IPS DF 19.7 (cell line): ENCODE measurements at regions not wholly inside any gene's neighbourhood (a gene's known extent, or its start where the extent isn't known, plus 50 kb on each side); places are given as distances from the start of the nearest gene placed in this dataset.
"Not testable (repeated sequence)": the region's sequence is repeated elsewhere in the genome, so short reads cannot be mapped to it uniquely, and the experiment has no call there.

Experiments
- DNase-seq: peaks from one replicate; pipeline ENCODE4 v3.0.0-alpha.2; 2013; ENCODE audit warnings: low read depth, low spot score

DNA sequence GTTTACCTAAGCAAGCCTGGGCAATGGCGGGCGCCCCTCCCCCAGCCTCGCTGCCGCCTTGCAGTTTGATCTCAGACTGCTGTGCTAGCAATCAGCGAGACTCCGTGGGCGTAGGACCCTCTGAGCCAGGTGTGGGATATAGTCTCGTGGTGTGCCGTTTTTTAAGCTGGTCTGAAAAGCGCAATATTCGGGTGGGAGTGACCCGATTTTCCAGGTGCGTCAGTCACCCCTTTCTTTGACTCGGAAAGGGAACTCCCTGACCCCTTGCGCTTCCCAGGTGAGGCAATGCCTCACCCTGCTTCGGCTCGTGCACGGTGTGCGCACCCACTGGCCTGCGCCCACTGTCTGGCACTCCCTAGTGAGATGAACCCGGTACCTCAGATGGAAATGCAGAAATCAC is 442.6 kb upstream of the MTPN start:
- not testable (repeated sequence) for DNase-seq

DNA sequence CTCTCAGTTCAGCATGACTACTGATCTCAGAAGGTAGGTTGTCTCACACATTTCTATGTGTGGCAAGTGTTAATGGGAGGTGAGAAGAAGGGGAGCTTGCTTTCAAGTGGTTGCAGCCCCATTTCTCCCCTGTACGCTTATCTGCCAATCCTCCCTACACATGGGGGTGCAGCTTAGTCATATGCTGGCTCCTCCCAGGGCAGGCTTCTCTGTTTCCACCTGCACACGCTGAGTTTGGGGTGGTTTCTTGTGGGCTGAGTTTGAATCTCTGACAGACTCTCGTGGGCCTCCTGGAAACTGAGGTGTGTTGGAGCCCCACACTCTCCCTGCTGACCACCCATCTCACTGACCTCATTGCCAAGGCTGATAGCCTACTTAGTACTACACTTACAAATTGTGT is 435.8 kb upstream of the MTPN start:
- no peak for DNase-seq

DNA sequence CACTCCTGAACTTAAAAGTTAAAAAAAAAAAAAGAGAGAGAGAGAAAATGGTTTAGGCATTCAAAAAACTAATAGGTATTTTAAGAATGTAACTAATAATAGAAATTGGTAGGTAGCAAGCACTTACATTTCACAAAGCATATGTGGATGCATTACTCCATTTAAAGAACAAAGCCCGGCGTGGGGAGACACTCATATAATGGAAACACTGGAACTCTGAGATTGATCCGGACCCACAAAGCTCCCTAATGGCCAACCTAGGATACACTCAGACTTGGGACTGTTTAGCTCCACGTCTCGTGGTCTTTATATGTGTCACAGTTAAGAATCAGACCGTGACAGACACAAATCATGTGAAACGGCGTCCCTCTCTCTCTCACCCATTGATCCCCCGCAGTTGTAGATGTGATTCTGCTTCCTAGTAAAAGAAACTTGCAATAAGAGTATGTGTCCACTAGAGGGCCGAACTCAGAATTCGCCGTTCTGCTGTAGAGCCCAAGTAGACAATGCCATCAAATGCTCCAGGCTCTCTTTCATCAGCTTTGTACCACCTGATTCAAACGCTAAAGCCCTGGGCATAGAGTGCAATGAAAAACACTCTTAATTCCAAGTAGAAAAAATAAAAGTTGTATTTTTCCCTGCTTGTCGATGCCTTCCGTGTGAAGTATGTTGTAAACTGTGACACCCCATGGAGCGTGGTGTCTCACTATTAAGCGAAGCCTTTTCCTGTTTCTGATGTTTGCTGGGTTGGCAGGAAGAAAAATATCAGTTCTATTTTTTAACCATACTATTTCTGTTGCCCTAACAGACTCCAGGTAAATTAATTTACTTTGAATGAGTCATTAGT is 429.0 kb upstream of the MTPN start:
- DNase-seq = peak; percentile 60

DNA sequence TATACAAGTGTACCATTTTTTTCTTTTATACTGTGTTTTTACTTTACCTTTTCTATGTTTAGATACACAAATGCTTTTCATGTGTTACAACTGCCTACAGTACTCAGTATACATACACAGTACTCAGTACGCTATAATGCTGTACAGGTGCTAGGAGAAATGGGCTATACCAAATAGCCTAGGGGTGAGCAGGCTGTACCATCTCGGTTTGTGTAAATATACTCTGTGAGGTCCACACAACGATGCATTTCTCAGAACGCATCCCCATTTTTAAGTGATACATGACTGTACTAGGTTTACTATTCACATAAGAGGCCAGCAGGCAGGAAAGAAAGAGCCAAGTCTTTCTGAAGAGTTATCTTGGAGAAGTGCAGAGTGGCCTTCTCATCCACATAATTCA is 426.4 kb upstream of the MTPN start:
- DNase-seq = no peak

DNA sequence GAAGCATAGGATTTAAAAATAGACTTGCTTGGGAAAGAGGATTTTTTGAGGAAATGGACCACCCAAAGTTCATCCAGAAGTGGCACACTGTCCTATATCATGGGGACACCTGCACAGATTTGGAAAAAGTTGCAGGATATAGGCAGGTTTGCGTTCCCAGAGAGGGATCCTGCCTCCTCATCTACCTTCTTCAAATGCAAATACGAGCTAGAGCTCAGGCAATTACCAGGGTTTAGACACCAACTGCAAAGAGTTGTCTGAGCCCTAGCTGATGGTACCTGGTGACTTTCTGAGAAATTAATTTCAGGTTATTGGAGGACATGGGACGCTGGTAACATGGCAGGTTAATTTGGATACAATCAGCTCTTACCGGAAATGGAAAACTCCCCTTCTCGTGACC is 423.7 kb upstream of the MTPN start:
- DNase-seq = no peak

DNA sequence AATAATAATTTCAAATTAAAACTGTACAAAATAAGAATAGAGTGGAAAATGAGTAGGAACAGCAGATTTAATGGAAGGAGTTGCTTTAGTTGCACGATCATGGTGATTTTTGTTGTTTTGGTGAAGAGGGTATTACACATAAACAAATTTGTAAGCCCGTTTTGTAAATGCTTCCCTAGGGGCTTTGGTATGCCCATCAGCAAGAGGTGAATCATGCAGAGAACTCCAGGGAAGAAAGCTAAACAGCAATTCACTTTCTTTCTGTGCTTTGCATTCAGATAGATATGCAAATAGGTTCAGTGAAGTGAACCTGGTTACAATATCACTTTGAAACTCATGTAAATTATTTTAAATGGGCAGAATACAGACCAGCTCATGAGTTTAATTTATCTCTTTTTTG is 422.2 kb upstream of the MTPN start:
- DNase-seq = peak; percentile 28

DNA sequence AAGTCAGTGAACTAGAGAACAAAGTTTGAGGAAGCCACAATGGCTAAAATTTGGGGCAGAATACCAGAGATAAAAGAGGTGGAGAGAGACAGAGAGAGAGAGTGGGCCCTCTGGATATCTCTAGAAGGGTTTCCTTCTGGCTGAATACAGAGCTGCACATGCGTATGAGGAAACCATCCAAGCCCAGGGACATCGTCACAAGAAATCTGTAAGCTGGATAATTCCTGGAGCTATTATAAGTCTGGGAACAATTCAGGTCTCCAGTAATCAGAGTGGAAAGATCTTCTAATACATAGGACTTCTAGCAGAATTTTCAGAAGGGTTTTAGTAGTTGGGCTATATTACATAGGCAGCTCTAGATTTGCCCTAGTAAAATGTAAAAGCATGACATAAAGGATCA is 415.7 kb upstream of the MTPN start:
- DNase-seq = no peak

DNA sequence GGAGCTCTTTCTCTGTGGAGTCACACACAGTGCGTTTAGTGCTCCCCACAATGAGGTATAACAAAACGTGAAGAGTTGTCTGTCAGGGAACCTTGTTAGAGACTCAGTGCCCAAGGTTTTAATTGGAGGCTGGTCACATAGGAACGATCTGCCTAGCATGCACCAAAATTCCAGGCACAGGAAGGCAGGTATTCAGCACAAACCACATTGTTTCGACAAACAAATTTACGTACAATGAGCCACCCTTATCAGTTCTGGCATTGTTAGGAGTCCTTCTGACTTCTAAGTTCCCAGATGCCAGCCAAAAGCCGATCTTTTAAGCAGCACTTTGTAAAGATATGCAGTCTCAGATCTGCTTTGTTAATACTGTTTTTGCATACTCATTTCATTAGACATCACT is 414.2 kb upstream of the MTPN start:
- DNase-seq = no peak

DNA sequence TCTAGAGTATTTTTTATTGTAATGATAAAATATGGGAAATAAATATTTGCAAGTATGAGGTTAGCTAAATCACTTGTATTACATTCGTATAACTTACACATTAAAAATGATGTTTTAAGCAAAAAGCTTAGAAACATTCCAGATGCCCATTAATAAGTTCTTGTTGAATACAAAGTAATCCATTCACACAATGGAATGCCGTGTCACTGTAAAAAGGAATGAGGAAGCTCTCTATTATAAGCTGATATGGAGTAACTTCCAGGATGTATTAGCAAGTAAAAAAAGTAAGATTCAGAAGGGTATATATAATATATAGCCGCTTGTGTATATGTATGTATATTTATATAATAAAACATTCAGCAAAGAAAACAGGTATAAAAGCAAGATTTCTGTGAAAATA is 412.8 kb upstream of the MTPN start:
- no peak for DNase-seq

DNA sequence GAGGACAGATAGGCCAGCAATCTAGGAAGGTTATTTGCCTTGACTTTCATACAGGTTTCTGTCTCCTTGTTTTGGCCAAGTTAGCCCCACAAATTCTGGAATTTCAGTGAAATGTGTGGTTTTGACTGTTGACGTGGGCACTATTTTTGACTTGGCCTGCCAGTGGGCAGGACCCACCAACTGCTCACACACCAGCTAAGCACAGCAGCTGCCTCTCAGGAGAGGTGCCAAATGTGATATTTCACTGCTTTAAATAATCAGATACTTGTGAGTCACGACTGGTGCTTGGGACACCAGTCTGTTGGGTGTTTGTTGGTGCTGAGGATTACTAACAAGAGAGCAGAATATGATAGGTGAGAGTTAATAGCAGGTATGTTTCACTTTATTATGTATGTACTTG is 409.7 kb upstream of the MTPN start:
- no peak for DNase-seq

DNA sequence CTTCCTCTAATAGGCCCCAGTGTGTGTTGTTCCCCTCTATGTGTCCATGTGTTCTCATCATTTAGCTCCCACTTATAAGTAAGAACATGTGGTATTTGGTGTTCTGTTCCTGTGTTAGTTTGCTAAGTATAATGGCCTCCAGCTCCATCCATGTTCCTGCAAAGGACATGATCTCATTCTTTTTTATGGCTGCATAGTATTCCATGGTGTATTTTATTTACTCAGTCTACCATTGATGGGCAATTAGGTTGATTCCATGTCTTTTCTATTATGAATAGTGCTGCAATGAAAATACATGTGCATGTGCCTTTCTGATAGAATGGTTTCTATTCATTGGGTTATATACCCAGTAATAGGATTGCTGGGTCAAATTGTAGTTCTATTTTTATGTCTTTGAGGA is 394.2 kb upstream of the MTPN start:
- DNase-seq = not testable (repeated sequence)

DNA sequence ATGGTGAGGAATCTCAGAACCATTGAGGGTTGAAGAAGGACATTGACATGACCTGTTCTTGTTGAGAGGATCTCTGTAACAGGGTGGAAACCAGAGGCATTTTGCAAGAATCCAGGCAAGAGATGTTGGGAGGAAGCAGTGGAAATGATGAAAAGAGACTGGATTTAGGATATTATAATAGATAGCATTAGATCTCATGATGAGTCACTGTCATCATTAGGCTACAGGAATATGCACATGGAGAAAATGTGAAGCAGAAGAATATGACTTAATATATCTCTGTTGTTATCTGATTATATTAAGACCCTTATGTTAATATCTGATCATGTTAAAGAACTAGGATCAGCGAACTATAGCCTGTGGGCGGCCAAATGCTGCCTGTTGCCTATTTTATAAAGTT is 393.0 kb upstream of the MTPN start:
- no peak for DNase-seq

DNA sequence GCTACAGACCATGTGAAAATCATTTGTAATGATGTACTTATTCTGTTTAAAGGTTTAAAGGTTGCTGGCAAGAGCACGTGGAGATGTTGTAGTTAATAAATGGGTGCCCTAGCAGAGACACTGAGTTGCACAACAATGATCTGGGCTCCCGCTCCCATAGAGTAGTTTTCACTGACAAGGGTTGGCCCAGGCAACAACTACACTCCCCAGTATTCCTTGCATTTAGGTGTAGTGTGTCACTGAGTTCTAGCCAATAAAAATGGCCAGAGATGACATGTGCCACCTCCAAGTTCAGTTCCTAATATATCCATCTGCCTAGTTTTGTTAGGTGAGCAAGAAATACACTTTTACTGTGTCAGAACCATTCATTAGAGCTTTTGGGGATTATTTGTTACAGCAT is 392.1 kb upstream of the MTPN start:
- DNase-seq = no peak

DNA sequence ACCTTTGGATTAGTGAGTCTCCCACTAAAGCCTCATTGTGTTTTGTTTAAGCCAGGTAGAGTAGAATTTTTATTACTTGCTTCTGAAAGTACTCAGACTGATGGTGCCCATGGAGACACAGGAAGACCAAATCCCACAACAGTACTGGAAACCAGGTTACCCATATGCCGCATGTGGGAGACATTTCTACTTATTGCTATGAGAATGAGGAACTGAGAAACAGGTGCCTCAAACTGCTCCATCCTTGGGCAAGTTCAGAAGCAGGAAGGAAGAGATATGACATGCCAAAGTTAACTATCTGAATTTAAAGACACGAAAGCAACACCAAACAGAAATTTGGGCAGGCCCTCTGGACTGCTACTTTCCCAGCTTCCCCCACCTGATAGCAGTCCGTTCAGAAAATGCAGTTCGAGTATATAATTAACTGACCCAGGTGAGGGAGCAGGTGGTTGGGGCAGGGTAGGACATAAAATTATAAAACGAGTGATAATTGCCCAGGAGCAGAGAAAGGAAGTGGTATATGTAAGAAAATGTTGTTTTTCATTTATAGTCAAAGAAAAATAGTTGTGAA is 382.3 kb upstream of the MTPN start:
- no peak for DNase-seq

DNA sequence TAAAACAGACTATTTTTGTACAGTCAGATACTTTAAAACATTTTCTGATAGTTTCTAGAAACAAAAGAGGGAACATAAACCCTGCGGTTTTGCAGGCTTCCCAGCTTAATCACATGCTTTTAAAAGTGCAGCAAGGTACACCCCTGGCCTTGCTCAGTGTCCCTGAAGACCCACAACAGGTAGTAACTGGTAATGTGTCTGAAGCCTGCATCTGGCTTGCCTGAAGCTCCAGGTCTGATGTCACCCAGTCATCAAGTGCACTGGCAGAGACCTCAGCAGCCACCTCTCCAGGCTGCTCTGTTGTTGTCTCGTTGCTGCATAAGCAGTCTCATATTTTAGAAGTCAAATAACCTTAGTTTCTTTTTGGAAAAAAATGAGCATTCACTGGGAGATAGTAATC is 376.1 kb upstream of the MTPN start:
- DNase-seq = no peak

DNA sequence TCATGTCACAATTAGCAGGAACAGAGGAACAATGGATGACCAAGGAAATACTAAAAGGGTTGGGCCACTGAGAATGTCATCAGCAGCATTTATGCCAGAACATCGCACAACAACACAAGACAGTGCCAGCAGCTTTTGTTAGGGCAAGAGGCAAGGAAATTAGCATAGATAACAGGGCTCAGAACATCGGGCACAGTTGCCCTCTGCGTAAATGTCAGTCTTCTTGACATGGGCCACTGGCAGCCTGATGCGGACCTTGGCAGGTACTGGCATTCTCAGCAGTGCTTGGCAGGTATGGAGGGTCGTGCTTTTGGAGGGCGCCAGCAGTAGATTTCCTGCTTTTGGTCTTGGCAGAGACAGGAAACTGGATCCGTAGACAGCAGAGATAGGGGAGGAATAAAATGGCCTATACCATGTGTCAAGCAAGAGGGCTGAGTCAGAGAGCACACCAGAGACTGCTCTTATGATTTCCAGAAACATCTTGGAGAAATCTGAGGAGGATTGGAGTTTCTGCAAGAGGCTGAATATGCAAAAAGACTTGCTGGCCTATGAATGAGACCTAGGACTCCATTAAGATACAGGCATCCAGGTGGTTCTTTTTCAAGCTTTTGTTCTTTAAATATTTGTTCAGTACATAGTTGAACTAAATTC is 371.5 kb upstream of the MTPN start:
- DNase-seq = no peak

DNA sequence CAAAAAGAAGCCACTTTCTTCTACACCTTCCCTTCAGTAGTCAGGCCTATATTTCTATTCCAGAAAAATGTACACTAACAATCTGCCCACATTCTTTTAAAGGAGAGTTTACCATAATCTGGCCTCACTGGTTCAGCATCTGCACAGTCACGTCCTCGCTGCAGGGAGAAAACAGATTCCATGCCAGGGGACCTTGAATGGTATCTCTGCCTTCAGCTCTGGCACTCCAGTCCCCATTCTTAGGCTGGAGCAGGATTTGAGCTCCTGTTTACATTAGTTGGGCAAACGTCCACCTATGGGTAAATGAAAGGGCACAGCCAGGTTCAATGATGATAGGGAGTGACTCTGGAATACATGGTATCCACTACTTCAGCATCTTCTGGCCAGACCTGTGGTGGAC is 371.0 kb upstream of the MTPN start:
- no peak for DNase-seq

DNA sequence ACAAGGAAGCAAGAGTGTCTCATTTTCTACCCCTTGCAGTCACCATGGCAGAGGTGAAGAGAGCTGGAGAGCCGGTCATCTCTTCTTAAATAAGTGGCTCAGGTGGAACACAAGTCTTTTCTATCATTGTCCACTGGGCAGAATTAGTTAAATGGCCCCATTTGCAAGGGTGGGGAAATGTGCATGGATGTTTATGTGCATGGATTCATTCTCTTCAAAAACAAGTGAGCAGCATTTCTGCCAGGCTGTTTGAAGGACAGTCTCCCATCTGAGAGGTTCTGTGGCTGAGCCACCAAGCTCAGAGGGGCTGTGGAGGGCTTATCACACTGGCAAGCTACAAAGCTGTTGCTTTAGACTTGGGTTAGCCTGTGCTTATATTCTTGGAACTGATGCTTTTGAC is 370.3 kb upstream of the MTPN start:
- no peak for DNase-seq

DNA sequence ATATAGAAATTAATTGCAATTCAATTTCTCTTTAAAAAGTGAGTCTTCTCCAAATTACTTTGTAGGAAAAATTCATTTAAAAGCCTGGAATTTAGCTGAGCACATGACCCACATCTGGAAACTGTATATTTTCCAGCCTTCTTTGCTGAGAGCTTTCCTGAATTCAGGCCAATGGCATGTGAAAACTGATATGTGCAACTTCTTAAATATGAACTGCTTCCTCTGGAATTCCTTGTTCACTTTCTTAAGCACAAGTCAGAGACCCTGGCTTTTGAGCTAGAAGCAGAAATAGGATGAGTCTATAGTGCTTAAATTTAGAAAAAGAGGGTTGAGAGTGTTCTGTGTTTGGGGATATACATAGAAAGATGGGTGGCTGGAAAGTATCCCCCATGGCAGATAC is 365.1 kb upstream of the MTPN start:
- DNase-seq = no peak

DNA sequence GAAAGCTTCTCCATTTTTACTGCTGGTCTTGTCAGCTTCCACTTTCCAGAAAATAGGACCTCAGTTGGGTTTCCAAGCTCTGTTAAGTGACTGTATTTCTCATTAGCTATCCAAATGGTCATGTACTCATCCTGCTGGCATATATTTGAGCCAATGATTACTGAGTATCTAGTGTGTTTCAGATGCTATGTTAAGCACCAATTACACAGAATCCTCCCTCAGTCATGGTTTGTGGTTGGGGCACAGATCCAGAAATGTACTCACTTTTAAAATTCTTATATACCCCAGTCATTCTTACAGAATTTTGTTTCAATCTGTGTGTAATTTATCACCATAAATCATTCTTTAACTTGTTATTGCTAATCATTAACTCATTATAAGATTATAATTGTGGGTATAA is 362.3 kb upstream of the MTPN start:
- DNase-seq = no peak

DNA sequence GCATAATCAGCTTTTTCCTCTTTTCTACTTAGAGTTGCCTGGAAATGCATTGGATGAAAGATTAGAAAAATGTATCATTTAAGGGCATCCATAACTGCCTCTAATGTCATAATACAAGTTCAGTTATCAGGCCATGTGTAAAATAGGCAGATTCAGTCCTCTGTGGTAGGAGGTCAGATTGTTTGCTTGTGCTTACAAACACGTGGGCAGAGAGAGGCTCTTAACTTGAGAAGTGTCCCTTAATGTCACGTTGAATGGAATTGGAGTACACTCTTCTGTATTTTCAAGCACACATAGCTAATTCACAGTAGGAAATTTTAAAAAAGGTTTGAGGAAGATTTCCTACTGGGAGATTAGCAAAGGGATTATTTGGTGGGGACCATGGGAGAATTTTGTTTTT is 359.8 kb upstream of the MTPN start:
- no peak for DNase-seq

DNA sequence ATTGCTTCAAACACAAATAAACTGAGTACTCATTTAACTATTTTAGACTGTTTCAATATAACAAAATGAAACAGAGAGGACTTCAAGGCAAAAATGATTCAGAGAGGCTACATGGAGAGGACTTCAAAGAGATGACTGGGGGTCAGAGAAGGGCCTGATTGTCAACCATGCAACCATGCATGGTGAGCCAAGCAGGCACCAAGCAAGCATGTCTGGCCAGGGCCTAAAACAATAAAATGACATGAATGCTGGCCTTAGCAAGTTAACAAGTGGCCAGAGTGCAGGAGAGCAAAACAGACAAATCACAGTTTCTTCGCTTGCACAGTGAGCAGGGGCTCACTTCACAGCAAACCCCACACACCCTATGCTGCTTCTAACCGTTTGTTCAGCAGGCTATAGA is 356.5 kb upstream of the MTPN start:
- DNase-seq = no peak

DNA sequence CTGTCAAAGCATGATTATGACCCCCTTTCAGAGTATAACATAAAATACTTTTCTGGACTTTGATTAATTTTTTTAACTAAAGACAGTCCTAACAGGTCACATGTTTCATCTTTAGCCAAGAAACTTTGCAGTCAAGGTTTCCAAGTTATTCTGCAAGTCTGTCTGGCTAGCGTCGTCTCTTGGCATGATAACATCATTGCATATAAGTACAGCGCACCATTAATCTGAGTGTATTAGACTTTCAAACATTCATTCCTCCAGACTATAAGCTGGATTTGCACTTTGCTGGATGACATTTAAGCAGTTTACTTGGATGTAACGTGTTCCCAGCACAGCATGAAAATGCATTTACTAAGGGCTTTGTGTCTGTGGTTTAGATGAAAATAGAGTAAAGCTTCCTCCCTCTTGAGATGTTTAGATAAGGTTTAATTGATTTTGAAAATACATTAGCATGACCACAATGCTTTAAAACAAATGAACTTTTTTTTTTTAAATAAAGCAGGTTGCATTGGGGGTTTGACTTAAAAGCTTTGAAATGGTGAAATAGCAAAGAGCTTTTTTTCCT is 349.0 kb upstream of the MTPN start:
- no peak for DNase-seq
